ENCODE measurements at regions not wholly inside any gene's neighbourhood (a gene's known extent, or its start where the extent isn't known, plus 50 kb on each side); places are given as distances from the start of the nearest gene placed in this dataset.
"Not testable (repeated sequence)": the region's sequence is repeated elsewhere in the genome, so short reads cannot be mapped to it uniquely, and the experiment has no call there.

- FAIRE-seq; H3K9me3 Mint-ChIP-seq (ENCODE audit: unreplicated experiment): not testable (repeated sequence)
Observed at GRCh38 chr4:9110700-9111099, 59.5 kb upstream of the FAM90A26 start.

DNA sequence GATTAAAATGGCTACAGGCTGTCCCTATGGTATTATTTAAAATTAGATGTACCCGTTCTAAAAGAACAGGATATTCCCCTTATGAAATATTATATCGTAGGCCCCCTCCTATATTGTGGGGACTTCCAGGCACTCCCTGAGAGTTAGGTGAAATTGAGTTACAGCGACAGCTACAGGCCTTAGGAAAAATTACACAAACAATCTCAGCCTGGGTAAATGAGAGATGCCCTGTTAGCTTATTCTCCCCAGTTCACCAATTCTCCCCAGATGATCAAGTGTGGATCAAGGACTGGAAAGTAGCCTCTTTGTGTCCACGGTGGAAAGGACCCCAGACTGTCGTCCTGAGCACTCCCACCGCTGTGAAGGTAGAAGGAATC, 67.1 kb upstream of the FAM90A26 start:
- H3K4me1 ChIP-seq (ENCODE audit: insufficient read depth, low read length); H3K4me3 Mint-ChIP-seq (ENCODE audit: unreplicated experiment); H3K9me3 Mint-ChIP-seq (ENCODE audit: unreplicated experiment); H3K9ac ChIP-seq (ENCODE audit: low read length); DNase-seq (ENCODE audit: low read depth); H2AFZ ChIP-seq (ENCODE audit: low read depth, low read length); H3K79me2 ChIP-seq (ENCODE audit: insufficient read depth, low read length); H3K36me3 ChIP-seq (ENCODE audit: insufficient read depth, low read length); H3K27me3 Mint-ChIP-seq (ENCODE audit: low read depth, unreplicated experiment); H3K9me3 ChIP-seq (ENCODE audit: insufficient read depth, low read depth, low read length); H3K27ac Mint-ChIP-seq (ENCODE audit: unreplicated experiment); FAIRE-seq; H3K36me3 Mint-ChIP-seq (ENCODE audit: low read depth, unreplicated experiment); H3K27me3 ChIP-seq (ENCODE audit: insufficient read depth, low read length); H3K4me2 ChIP-seq (ENCODE audit: low read length); H3K4me3 ChIP-seq (ENCODE audit: insufficient read depth, low read depth, low read length); H3K27ac ChIP-seq (ENCODE audit: low read depth, low read length); H4K20me1 ChIP-seq (ENCODE audit: insufficient read depth, low read length); H3K4me1 Mint-ChIP-seq (ENCODE audit: low read depth, unreplicated experiment): not testable (repeated sequence)

More at GRCh38 chr4:9110700-9111099, 59.5 kb upstream of the FAM90A26 start:
- H3K4me3 Mint-ChIP-seq (ENCODE audit: unreplicated experiment); H3K27me3 Mint-ChIP-seq (ENCODE audit: low read depth, unreplicated experiment); H3K27ac Mint-ChIP-seq (ENCODE audit: unreplicated experiment); H3K9ac ChIP-seq (ENCODE audit: low read length); H3K27ac ChIP-seq (ENCODE audit: low read depth, low read length); H3K27me3 ChIP-seq (ENCODE audit: insufficient read depth, low read length); H3K4me1 Mint-ChIP-seq (ENCODE audit: low read depth, unreplicated experiment); DNase-seq (ENCODE audit: low read depth); H3K36me3 Mint-ChIP-seq (ENCODE audit: low read depth, unreplicated experiment); H3K4me2 ChIP-seq (ENCODE audit: low read length); H2AFZ ChIP-seq (ENCODE audit: low read depth, low read length); H3K36me3 ChIP-seq (ENCODE audit: insufficient read depth, low read length); H3K79me2 ChIP-seq (ENCODE audit: insufficient read depth, low read length); H3K9me3 ChIP-seq (ENCODE audit: insufficient read depth, low read depth, low read length); H3K4me1 ChIP-seq (ENCODE audit: insufficient read depth, low read length); H3K4me3 ChIP-seq (ENCODE audit: insufficient read depth, low read depth, low read length); H4K20me1 ChIP-seq (ENCODE audit: insufficient read depth, low read length): not testable (repeated sequence)

- H3K4me3 ChIP-seq (ENCODE audit: insufficient read depth, low read depth, low read length); H3K27ac Mint-ChIP-seq (ENCODE audit: unreplicated experiment); H3K9ac ChIP-seq (ENCODE audit: low read length); H4K20me1 ChIP-seq (ENCODE audit: insufficient read depth, low read length); FAIRE-seq; H3K27ac ChIP-seq (ENCODE audit: low read depth, low read length); H3K4me1 ChIP-seq (ENCODE audit: insufficient read depth, low read length); H3K9me3 ChIP-seq (ENCODE audit: insufficient read depth, low read depth, low read length); H3K36me3 Mint-ChIP-seq (ENCODE audit: low read depth, unreplicated experiment); H3K79me2 ChIP-seq (ENCODE audit: insufficient read depth, low read length); H3K9me3 Mint-ChIP-seq (ENCODE audit: unreplicated experiment); H3K4me1 Mint-ChIP-seq (ENCODE audit: low read depth, unreplicated experiment); H3K36me3 ChIP-seq (ENCODE audit: insufficient read depth, low read length); H3K4me2 ChIP-seq (ENCODE audit: low read length); DNase-seq (ENCODE audit: low read depth); H3K27me3 ChIP-seq (ENCODE audit: insufficient read depth, low read length); H2AFZ ChIP-seq (ENCODE audit: low read depth, low read length); H3K27me3 Mint-ChIP-seq (ENCODE audit: low read depth, unreplicated experiment); H3K4me3 Mint-ChIP-seq (ENCODE audit: unreplicated experiment): not testable (repeated sequence)
Observed at GRCh38 chr4:9102471-9103147, 67.6 kb upstream of the FAM90A26 start.

GRCh38 chr4:9096330-9096729, 73.9 kb upstream of the FAM90A26 start:
- H3K9me3 Mint-ChIP-seq (ENCODE audit: unreplicated experiment), result peaks cover 12% of the 10 kb centered on the region

DNA sequence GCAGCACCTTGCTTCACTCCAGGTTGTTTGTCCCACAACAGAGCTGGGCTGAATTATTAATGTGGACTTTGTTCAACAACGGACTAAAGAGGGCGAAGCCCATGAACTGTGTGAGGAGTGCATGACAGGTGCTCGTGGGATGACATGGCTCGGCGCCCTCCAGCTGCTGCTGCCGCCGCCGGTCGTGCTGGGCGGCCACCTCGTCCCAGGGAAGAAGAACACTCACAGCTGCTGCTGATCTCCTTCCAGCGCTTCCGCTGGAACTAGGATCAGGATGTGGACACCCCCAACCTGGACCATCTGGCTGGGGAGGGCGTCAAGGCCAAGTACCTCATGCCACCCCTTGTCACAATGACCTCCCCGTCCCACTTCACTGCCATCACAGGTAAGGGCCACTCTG, 91.4 kb upstream of the FAM90A26 start:
- FAIRE-seq; H3K4me1 ChIP-seq (ENCODE audit: insufficient read depth, low read length); H3K36me3 Mint-ChIP-seq (ENCODE audit: low read depth, unreplicated experiment): not testable (repeated sequence)

More at GRCh38 chr4:9096330-9096729, 73.9 kb upstream of the FAM90A26 start:
- not testable (repeated sequence) for DNase-seq (ENCODE audit: low read depth); H3K4me1 Mint-ChIP-seq (ENCODE audit: low read depth, unreplicated experiment); H3K27me3 Mint-ChIP-seq (ENCODE audit: low read depth, unreplicated experiment); H3K79me2 ChIP-seq (ENCODE audit: insufficient read depth, low read length); H4K20me1 ChIP-seq (ENCODE audit: insufficient read depth, low read length); H3K4me3 ChIP-seq (ENCODE audit: insufficient read depth, low read depth, low read length); H3K4me1 ChIP-seq (ENCODE audit: insufficient read depth, low read length); H3K27me3 ChIP-seq (ENCODE audit: insufficient read depth, low read length); H3K27ac Mint-ChIP-seq (ENCODE audit: unreplicated experiment); H3K36me3 Mint-ChIP-seq (ENCODE audit: low read depth, unreplicated experiment); FAIRE-seq; H3K27ac ChIP-seq (ENCODE audit: low read depth, low read length); H3K4me3 Mint-ChIP-seq (ENCODE audit: unreplicated experiment); H3K9me3 ChIP-seq (ENCODE audit: insufficient read depth, low read depth, low read length); H3K4me2 ChIP-seq (ENCODE audit: low read length); H2AFZ ChIP-seq (ENCODE audit: low read depth, low read length); H3K36me3 ChIP-seq (ENCODE audit: insufficient read depth, low read length); H3K9ac ChIP-seq (ENCODE audit: low read length)

DNA sequence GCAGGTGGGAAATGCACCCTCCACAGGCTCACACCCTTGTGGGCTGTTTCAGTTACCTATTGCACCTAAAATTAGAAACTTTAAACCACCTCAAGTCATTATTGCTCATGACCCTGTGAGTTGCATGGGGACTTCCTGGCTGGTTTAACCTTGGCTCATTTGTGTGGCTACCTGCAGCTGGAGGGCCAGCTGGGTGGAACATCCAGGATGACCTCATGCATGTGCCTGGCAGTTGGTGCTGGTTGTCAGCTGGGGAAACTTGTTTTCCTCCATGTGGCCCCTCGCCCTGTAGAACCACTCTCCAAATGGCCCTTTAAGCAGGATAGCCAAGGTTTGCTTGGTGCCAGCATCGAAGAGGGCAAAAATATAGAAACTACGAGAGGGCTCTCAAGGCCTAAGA, 93.2 kb upstream of the FAM90A26 start:
- not testable (repeated sequence) for H3K27ac Mint-ChIP-seq (ENCODE audit: unreplicated experiment); H3K4me3 Mint-ChIP-seq (ENCODE audit: unreplicated experiment); H3K27ac ChIP-seq (ENCODE audit: low read depth, low read length); FAIRE-seq; H3K4me1 ChIP-seq (ENCODE audit: insufficient read depth, low read length); H3K27me3 ChIP-seq (ENCODE audit: insufficient read depth, low read length); H3K9me3 Mint-ChIP-seq (ENCODE audit: unreplicated experiment); H3K36me3 ChIP-seq (ENCODE audit: insufficient read depth, low read length); H3K27me3 Mint-ChIP-seq (ENCODE audit: low read depth, unreplicated experiment); H2AFZ ChIP-seq (ENCODE audit: low read depth, low read length); H3K4me1 Mint-ChIP-seq (ENCODE audit: low read depth, unreplicated experiment); H3K36me3 Mint-ChIP-seq (ENCODE audit: low read depth, unreplicated experiment); H3K9me3 ChIP-seq (ENCODE audit: insufficient read depth, low read depth, low read length); H3K4me2 ChIP-seq (ENCODE audit: low read length); H3K4me3 ChIP-seq (ENCODE audit: insufficient read depth, low read depth, low read length); DNase-seq (ENCODE audit: low read depth); H4K20me1 ChIP-seq (ENCODE audit: insufficient read depth, low read length); H3K79me2 ChIP-seq (ENCODE audit: insufficient read depth, low read length); H3K9ac ChIP-seq (ENCODE audit: low read length)

More for the DNA sequence above, 91.4 kb upstream of the FAM90A26 start:
- H3K27ac ChIP-seq (ENCODE audit: low read depth, low read length); H3K79me2 ChIP-seq (ENCODE audit: insufficient read depth, low read length); H3K4me3 ChIP-seq (ENCODE audit: insufficient read depth, low read depth, low read length); H3K9me3 ChIP-seq (ENCODE audit: insufficient read depth, low read depth, low read length); H3K27me3 ChIP-seq (ENCODE audit: insufficient read depth, low read length); H3K4me1 Mint-ChIP-seq (ENCODE audit: low read depth, unreplicated experiment); H3K27ac Mint-ChIP-seq (ENCODE audit: unreplicated experiment); H3K9ac ChIP-seq (ENCODE audit: low read length); H3K27me3 Mint-ChIP-seq (ENCODE audit: low read depth, unreplicated experiment); H3K4me3 Mint-ChIP-seq (ENCODE audit: unreplicated experiment); H4K20me1 ChIP-seq (ENCODE audit: insufficient read depth, low read length); H3K36me3 ChIP-seq (ENCODE audit: insufficient read depth, low read length); H2AFZ ChIP-seq (ENCODE audit: low read depth, low read length); H3K9me3 Mint-ChIP-seq (ENCODE audit: unreplicated experiment); DNase-seq (ENCODE audit: low read depth); H3K4me2 ChIP-seq (ENCODE audit: low read length): not testable (repeated sequence)

Measured in astrocyte (in vitro differentiated cells and primary cell).